Stimulated activated CD8-positive, alpha-beta memory T cell treated with anti-CD3 and anti-CD28 coated beads, Interleukin-15, amount 100 ng/mL, for 48 hours (primary cell): ENCODE measurements at regions not wholly inside any gene's neighbourhood (a gene's known extent, or its start where the extent isn't known, plus 50 kb on each side); places are given as distances from the start of the nearest gene placed in this dataset.

Experiments
- DNase-seq, 2 donors: peaks; one replicate each; pipeline ENCODE4 v3.0.0-alpha.2; 2020; ENCODE audit warnings: low read depth in 2 of 2

DNA sequence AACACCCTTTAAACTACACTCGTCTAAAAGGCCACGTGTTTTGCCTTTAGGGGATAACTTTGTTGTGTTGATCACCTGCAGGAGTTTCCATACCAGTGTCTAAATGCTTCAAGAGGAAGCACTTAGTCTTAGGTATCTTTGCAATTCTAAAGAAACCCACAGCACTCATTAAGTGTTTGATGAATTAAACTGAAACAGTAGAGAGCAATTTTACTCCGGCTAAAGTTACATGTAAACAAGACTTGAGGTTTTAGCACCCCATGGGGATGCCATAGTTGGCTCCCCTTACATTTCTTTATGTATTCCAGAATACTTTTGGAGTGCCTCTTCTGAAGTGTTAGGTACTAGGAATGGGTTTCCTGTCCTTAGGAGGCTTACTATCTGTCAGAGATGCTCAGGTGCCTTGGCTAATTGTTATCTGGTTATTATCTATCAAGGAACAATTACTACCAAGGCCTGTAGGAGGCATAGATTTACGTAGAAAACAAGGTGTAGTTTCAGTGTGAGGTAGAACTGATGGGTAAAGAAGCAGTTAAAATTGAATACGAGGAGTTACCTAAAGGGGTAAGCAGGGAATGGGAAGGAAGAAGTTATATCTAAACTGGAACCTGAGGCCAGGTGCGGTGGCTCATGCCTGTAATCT is 176.8 kb upstream of the SAMSN1 start:
- DNase-seq, result no peak

DNA sequence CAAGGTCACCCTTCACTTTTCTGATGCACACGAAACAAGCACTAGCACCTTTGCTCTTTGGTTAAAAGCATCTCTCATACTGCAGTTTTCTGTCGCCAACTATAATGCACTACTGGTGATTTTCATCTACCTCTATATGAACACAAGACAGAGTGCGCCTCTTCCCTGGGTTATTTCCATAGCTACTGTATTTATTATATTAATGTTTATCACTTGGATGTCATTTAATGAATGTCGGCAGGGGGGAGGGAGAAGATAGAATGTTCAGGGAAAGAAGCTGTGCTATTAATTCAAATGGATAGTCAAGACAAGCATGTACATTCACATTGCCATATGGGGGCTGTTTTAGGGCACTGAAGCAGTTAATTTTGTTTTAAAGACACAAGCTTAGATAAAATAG is 174.1 kb upstream of the SAMSN1 start:
- no peak for DNase-seq

DNA sequence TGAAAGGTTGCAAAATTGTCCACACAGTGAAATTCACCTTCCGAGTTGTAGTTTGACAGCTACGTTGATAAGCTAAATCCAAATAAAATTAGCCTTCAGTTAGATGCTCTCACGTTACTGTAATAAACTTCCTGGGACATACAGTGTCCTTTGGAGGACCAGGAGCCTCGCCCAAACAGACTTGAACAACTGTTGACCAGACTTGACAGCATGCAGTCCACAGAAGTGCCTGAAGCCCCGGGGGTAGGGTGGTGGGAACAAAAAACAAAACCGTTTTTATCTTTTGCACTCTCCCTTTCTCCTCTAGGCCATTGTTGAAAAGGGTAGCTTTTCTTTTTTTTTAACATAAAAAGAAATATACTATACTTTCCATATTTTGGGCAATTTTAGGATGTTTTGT is 172.8 kb upstream of the SAMSN1 start:
- DNase-seq, result no peak

DNA sequence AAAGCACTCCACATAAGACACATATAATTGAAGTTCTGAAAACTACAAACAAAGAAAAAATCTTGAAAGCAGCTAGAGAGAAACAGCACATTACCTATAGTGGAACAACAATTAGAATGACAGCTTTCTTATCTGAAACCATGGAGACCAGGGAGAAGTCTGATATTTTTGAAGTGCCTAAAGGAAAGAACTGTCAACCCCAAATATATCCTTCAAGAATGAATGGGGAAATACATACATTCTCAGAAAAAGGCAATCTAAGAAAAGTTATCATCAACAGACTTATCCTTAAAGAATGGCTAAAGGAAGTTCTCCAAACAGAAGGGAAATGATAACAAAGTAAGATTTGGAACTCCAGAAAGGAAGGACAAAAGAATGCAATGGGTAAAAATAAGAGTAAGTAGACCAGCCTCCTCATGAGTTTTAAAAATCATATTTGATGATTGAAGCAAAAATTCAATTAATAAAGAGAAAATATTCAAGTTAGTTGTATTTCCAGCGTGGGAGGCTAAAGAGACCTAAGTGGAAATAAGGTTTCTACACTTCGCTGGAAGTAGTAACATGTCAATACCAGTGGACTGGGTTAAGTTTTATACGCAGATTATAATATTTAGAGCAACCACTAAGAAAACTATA is 170.8 kb upstream of the SAMSN1 start:
- no peak for DNase-seq

DNA sequence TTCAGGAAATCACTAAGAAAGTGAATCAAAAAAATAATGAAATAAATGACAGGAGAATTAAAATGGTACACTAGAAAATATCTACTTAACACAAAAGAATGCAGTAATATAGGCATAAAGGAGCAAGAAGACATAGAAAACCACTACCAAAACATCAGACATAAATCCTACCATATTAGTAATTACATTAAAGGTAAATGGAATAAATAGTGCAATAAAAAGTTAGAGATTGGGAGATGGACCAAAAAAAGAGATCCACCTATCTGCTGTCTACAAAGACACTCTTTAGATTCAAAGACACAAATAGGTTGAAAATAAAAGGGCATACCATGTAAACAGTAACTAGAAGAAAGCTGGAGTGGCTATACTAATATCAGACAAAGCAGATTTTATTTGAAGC is 167.0 kb upstream of the SAMSN1 start:
- no peak for DNase-seq

DNA sequence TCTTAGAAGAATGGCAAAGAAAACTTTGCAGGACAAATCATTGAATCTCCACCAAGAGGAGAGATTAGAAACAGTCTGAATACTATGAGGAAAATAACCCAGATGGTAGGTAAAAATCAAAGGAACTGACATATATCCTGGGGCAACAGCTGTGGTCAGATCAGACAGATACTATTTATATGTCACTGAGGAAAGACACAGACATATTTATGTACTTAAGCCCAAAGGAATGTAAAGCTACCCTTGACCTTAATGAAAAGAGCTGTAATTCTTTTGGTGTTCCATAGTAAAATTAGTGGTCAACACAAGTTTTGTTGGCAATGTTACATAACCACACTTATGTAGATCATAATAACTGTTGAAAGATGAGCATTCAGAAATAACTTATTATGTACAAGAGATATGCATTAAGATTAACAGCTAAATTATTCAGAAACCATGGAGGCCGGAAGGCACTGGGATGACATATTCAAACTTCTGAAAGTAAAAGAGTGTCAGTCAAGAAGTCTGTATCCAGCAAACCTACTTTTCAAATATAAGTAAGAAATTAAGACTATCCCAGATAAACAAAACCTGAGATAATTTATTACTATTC is 166.1 kb upstream of the SAMSN1 start:
- no peak for DNase-seq

DNA sequence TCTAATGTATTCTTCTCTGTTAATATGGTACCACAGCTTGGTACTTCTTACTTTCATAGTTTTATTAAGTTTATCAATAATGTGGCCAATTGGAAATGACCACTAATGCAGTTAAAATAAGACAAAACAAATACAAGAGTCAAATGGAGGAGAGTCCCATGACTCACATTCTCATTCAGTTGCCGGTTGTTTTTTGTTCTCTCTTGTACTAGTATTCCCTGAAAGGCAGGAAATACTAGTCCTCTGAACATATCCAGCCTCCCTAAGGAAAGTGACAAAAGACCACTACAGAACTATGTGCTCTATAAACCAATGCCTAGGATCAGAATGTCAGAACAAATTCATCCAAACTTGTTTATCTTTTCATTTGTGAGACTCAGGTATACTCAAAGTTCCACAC is 165.2 kb upstream of the SAMSN1 start:
- DNase-seq, result no peak

DNA sequence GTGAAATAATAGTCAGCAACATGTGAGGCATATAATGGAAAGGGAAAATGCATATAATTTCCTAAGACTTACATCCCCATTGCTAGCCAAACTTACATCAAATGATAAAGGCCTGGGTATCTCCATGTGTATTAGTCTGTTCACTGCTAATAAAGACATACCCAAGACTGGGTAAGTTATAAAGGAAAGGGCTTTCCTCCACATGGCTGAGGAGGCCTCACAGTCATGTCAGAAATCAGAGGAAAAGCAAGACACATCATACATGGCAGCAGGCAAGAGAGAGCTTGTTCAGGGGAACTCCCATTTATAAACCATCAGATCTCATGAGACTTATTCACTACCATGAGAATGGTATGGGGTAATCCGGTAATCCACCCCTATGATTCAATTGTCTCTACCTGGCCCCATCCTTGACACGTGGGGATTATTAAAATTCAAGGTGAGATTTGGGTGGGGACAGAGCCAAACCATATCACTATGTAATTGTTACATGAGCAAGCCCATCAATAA is 161.5 kb upstream of the SAMSN1 start:
- no peak for DNase-seq

DNA sequence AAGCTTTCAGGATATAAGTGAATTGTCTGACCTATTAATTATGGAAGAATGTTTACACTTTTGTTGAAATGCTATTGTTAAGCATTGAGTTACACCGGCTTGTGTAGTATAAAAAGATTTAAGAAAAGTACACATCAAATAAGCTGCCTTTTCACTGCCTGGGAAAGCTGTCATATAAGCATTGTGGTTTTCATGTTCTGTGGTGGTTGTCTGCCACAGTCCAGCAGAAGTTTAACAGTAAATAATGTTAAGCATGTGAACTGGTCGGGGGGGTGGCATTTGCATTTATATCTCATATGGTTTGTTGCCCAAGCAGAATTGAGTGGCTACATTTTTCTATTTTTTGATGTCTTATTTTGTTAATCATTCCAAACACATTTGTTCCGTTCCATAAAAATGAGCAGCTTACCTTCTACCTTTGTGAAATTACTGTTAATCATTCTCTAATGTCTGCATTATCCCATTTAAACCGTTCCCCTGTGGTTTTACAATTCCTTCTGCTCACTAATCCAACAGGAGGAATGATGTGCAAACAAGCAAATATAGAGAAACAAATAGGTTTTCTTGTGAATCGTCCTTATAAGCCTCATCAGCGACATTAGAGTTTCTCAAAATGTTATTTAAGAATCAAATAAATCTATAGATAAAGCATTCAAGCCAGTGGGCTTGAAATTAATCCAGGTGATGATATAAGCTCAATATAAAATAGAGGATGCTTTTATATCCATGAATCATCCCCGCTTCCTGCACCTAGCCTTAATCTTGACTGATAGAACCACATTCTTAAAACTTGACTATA is 160.8 kb upstream of the SAMSN1 start:
- no peak for DNase-seq

DNA sequence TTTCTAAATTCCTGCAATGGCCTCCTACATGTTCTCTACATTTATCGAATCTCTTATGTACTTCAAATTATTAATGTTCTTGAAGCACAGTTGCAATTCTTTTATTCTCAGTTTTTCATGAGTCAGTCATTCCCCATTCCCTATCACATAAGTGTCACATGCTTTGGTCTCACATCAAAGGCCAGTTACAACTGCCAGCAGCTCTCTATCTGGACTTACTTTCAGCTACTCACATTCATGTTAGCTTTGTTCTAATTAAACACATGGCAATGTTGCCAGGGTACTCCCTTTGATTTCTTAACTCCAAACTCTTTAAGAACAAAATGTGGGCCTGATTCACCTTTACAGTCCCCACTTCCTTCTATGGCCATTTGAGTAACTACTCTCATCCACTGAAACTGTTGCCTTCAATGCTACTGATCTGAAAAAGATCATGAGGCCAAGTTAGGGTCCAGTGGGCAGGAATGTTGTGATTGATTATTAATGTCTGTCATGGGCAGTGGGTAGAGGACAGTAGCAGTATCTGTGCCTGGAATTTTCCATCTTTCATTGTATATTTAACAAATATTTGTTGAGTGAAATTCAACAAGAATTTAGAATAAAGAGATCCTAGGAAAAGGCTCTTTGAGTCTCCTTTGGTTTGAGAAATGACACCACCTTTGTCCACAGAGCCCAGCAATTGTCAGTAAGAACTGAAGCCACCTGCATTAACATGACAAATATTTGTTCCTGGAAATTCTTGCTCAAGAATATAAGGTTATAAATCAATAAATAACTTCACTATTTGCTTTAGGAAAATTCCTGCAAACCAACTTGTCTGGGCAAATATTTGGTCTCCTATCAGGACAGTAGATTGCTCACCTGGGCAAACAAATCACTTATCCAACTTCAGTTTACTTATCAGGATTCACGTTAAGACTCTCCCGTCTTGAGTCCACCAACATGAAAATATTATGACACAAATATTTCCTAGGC is 153.6 kb upstream of the SAMSN1 start:
- DNase-seq, result no peak

DNA sequence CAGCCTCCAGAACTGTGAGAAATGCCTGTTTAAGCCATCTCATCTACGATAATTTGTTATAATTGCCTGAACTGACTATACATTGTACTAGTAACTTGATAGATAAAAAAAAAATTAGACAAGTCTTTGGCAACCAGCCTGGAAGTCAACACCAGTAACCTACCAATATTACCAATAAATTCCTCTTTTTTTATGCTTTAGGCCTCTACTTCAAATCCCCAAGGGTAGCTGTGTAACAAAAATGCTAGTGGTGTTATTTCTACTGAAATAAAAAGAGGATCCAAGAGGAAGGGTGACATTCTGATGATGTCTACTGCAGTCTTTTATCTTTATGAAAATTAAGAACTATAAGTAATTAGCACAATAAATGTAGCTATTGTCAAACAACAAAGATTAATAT is 151.7 kb upstream of the SAMSN1 start:
- no peak for DNase-seq

DNA sequence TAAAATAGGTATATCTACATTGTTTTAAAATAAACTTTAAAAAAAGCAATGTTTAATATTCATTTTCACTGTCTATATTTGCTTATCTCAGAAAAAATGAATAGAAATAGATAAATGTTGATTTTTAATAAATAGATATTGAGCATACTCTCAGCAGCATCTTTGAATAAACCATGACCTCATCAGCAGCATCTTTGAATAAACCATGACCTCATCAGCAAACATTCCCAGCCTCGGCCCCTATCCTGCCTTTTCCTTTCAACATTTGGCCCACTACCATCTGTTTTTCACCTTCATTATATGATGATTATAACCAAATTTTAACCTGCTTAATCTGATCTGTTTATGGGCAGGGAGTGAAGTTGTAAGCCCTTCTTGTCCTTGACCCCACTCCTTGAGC is 148.7 kb upstream of the SAMSN1 start:
- DNase-seq, result no peak

DNA sequence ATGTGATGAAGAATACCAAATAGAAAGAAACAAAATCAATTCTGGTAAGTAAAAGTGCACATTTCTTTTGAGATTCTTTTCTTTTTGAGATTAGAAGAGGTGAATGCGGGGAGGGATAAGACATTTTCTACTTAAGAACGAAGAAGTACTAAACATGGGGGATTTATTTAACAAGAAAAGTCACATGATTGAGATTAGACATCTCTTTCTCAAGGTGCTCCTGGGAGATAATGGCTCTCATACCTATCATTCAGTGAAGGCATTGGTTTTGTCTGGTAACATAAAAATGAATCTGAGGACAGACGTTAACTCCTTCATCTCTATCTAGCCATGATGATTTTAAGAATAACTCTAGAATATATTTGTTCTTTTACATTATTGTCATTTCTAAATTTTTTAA is 147.9 kb upstream of the SAMSN1 start:
- DNase-seq, result no peak

DNA sequence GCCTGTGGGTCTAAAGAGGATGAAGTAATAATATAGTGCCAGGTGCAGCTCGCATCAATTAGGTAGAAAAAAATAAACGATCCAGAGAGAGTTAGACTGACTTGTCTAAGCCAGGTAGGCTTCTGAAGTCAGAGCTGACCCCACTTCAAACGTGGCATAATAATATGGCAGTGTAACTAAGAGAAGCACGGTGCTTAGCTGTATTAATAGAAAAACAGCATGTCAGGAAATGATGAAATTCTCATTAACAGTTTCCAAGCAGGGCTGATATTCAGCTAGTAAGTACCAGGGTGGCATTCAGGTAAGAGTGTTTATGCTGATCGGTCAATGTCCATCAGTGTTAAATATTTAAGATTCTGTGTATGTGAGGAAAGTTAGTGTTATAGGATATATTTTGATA is 145.8 kb upstream of the SAMSN1 start:
- no peak for DNase-seq

DNA sequence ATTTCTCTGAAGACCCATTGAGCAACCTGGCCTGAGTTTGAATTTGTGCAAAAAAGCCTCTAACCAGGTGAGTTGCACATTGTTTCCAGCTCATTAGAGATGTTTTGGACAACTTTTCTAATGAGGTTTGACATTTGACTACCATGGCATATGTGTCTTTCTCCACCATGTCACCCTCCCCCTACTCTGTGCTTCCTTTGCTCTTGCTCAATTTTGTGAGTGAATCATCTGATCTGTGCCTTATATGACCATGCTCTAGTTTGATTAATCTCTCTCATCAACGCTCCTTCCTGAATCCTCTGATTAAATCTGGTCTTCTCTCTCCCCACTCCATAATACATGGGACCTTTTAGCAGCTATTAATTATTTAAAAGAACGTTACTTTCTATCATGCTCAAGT is 144.8 kb upstream of the SAMSN1 start:
- no peak for DNase-seq

DNA sequence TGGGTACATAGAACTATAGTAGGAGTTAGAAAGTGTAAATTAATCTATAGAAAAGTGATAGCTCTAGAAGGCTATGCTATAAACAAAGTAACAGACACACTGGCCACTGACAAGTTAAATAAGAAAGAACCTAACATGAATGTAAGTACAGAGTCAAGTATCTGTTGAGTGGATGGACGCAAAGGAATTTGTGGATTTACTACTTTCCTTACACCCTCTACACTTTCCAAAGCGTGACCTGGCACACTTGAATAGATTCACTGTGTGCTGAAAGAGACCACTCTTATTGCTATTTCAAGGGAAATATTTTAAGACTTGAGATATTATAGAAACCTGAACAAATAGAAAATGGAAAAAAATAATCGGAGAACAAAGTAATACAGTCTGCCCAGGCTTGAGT is 142.8 kb upstream of the SAMSN1 start:
- no peak for DNase-seq

DNA sequence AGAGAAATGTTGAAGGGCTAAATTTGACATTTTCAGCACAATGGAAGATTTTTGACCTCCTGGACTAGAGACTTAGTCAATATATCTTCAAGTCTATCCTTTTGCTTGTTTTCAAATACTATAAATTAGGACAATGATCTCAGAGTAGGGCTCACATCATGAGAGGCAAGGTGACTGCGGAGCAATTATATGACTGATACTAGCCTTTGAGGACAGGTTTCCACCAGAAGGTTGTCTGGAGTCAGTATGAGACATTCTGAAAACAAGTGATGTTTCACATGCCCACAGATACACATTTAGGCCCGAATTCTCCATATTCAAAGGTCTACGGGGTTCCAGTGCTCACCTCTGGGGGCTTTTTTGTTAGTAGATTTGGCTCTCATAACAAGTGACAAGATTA is 142.3 kb upstream of the SAMSN1 start:
- DNase-seq, result no peak

DNA sequence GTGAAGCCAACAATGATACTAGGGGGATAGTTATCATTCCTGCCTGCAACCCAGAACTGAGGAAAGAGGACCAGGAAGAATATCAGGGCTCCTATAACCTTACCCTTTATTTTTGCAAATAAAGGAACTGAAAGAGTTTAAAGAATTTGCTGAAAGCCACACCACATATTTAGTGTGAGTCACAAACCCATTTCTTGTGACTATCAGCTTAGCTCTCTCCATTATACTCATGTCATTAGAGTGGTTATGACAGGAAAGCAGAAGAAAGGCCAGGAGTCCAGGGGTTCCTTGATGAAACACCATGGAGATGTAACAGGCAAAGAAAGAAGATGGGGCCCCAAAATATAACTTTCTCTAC is 141.1 kb upstream of the SAMSN1 start:
- DNase-seq, result no peak

DNA sequence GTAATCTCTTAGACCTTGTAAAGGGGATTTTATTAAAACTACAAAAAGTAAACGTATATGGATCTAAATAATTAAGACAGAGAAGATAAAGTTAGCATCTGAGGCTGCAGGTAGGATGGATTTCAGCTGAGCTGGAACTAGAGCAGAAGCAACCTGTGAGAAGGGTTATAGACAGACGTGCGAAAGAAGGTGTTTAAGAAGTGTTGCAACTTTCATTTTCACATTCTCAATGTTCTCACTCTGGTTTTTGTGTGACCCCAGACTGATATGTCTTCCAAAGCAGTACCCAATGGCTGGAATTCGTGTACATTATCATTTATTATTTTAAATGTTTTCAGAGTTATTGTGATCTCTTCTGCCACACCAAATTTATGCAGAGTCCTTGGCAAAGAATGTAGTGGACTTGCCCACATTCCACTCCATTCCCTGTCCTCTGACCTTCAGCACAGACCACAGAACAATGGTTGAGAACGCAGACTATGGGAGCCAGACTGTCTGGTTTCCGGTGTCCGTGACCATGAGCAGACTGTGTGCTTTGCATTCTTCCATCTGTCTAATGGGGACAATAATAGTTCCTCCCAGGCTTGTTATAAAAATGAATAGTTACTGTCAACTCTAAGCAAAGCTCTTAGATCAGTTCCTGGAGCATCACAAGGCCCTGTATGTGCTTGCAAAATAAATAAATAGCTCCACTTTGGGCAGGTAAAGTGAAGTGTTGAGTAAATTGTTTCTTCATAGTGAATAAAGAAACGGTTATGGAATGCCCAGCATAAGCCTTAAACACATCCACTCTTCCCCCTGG is 140.6 kb upstream of the SAMSN1 start:
- no peak for DNase-seq

DNA sequence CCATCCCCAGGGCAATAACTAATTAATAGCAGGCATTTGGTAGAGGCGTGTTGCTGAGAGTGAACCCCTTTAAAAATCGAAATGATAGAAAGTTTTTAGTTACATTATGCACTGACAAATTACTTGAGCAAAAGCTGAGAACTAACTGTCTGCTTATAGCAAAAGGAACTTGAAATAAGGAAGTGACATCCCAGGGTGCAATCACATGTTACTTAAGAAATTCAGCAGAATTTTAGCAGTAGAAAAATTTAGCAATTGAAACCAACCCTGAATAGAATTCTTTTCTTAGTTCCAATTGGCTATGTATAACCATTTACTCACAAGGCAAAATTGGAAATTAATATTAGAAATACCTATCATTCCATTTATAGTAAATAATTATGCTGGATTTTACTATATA is 139.5 kb upstream of the SAMSN1 start:
- no peak for DNase-seq

DNA sequence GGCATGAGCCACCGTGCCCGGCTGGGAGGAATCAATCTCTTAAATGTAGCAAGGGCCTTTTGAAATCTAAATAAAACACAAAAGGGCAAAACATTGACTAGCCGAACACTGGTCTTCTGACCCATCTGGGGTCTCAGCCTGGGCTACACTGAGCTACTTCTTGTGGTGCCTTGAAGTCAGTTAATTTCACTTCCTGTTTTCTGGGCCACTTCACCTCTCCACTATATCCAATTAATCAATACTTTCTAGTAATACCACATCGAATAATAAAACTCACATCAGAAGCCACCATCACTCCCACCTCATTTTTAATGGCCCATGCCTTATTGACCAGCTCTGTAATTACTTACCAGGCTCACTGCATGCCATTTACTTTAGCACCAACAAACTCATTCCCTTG is 138.0 kb upstream of the SAMSN1 start:
- DNase-seq, result no peak
